ENCODE measurements at regions not wholly inside any gene's neighbourhood (a gene's known extent, or its start where the extent isn't known, plus 50 kb on each side); places are given as distances from the start of the nearest gene placed in this dataset.
"Not testable (repeated sequence)": the region's sequence is repeated elsewhere in the genome, so short reads cannot be mapped to it uniquely, and the experiment has no call there.

GRCh38 chr3:195999176-195999575, 82.7 kb downstream of the TFRC start:
- H3K9me3 ChIP-seq; H3K4me3 ChIP-seq; H3K27ac ChIP-seq; H3K4me1 ChIP-seq; H3K36me3 ChIP-seq; intact Hi-C loops (cut with DNase I); DNase-seq: not testable (repeated sequence)
- H3K27me3 ChIP-seq, result peaks cover 0 to 37% (median 0%) of the 10 kb centered on the region in 4 donors
- 96% methylated on average over 5 of the region's 6 CpGs; no CpG with 5 or more reads in 1 of the 2 donors for WGBS, 2 donors

- H3K27ac ChIP-seq; intact Hi-C loops (cut with DNase I); DNase-seq; H3K4me1 ChIP-seq; H3K36me3 ChIP-seq; H3K9me3 ChIP-seq; H3K4me3 ChIP-seq: not testable (repeated sequence)
- peaks cover 0 to 22% (median 0%) of the 10 kb centered on the region in 4 donors for H3K27me3 ChIP-seq
- 89% methylated on average over 5 of the region's 18 CpGs; no CpG with 5 or more reads in 1 of the 2 donors for WGBS, 2 donors
Observed at GRCh38 chr3:195996314-195996713, 85.6 kb downstream of the TFRC start.

GRCh38 chr3:195994343-195994742, 86.0 kb upstream of the TNK2 start:
- H3K4me3 ChIP-seq; H3K36me3 ChIP-seq; H3K27me3 ChIP-seq; DNase-seq; H3K27ac ChIP-seq; H3K4me1 ChIP-seq; H3K9me3 ChIP-seq; intact Hi-C loops (cut with DNase I): not testable (repeated sequence)
- TF ChIP-seq CTCF (IDR thresholded peaks at IDR 0.05), result peak in 2 of 6 experiments; percentile 27 to 57
- 26% methylated on average over 10 of the region's 14 CpGs; no CpG with 5 or more reads in 1 of the 2 donors for WGBS, 2 donors

- H3K27ac ChIP-seq; DNase-seq; intact Hi-C loops (cut with DNase I); H3K4me3 ChIP-seq; H3K36me3 ChIP-seq; H3K4me1 ChIP-seq; H3K9me3 ChIP-seq; H3K27me3 ChIP-seq: not testable (repeated sequence)
- 90% methylated on average over 4 of the region's 11 CpGs; no CpG with 5 or more reads in 1 of the 2 donors for WGBS, 2 donors
Observed at GRCh38 chr3:195993671-195994070, 85.3 kb upstream of the TNK2 start.

GRCh38 chr3:195992956-195993595, 84.7 kb upstream of the TNK2 start:
- H3K27ac ChIP-seq; H3K9me3 ChIP-seq; DNase-seq; intact Hi-C loops (cut with DNase I); H3K4me3 ChIP-seq; H3K27me3 ChIP-seq; H3K36me3 ChIP-seq: not testable (repeated sequence)
- 93 to 97% methylated on average over 3 to 10 of the region's 20 CpGs for WGBS, 2 donors
- peaks cover 0 to 12% (median 4%) of the 10 kb centered on the region in 3 donors for H3K4me1 ChIP-seq

GRCh38 chr3:195991986-195992385, 83.6 kb upstream of the TNK2 start:
- WGBS, 2 donors, result 88 to 92% methylated on average over 9 of the region's 12 CpGs

GRCh38 chr3:195991243-195991642, 82.9 kb upstream of the TNK2 start:
- 93 to 100% methylated on average over 3 to 12 of the region's 12 CpGs for WGBS, 2 donors
- H3K4me1 ChIP-seq, result peaks cover 0 to 12% (median 4%) of the 10 kb centered on the region in 3 donors
- H3K9me3 ChIP-seq; H3K4me3 ChIP-seq; H3K27ac ChIP-seq; intact Hi-C loops (cut with DNase I); DNase-seq; H3K36me3 ChIP-seq; H3K27me3 ChIP-seq: not testable (repeated sequence)

More at GRCh38 chr3:195991986-195992385, 83.6 kb upstream of the TNK2 start:
- H3K4me3 ChIP-seq; intact Hi-C loops (cut with DNase I); H3K27ac ChIP-seq; H3K36me3 ChIP-seq; DNase-seq; H3K9me3 ChIP-seq; H3K27me3 ChIP-seq: not testable (repeated sequence)
- peaks cover 0 to 12% (median 4%) of the 10 kb centered on the region in 3 donors for H3K4me1 ChIP-seq

- H3K9me3 ChIP-seq; DNase-seq; H3K27me3 ChIP-seq; H3K36me3 ChIP-seq; intact Hi-C loops (cut with DNase I): not testable (repeated sequence)
- H3K4me3 ChIP-seq, result peak overlapping the region; percentile 73 to 81 (median 74)
- H3K27ac ChIP-seq, result peak overlapping the region in 3 of 4 donors; percentile 90 to 94 (median 93)
- peaks cover 0 to 12% (median 4%) of the 10 kb centered on the region in 3 donors for H3K4me1 ChIP-seq
- whole genome bisulfite sequencing, 2 donors, result 44 to 47% methylated on average over 7 of the region's 7 CpGs
Observed at GRCh38 chr3:195990841-195991174, 82.5 kb upstream of the TNK2 start.
